ENCODE measurements at regions not wholly inside any gene's neighbourhood (a gene's known extent, or its start where the extent isn't known, plus 50 kb on each side); places are given as distances from the start of the nearest gene placed in this dataset.

DNA sequence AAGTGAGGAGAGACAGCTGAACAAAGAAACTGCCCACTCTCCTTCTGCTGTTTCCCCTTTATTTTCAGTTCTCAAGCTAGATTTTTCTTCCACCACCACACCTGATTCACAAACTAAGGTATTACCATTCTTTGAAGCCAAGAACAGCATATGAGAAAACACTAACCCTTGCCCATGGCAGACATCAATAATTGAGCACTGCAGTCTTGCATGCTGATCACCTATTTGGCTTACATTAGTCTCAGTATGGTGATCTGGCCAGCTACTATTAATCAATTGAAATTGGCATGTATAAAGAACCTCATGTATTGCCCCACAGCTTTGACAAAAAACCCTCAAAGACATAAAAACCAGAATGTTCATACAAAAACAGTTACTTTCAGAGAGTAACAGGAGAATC, 166.3 kb downstream of the SAMD5 start:
- TF ChIP-seq POLR2A (IDR thresholded peaks at IDR 0.05; ENCODE audit: low read length) (no peak), GATA1 (IDR thresholded peaks at IDR 0.05; ENCODE audit: low read depth, low read length) (no peak)
